Gastroesophageal sphincter (tissue), 3 donors: ENCODE measurements at regions not wholly inside any gene's neighbourhood (a gene's known extent, or its start where the extent isn't known, plus 50 kb on each side); places are given as distances from the start of the nearest gene placed in this dataset.

Experiments used
- POLR2A ChIP-seq, 2 donors: fragments of 450-650 bp; IDR thresholded peaks; one replicate each; pipeline ENCODE4 v1.6.1; 2017; ENCODE audit warnings: antibody characterized with exemption in 2 of 2, mild to moderate bottlenecking in 2 of 2, moderate library complexity in 1 of 2
- TF ChIP-seq, protein P1 (sequence below), 4 experiments: fragments of 200-600 bp in 2 of 4; fragments of 450-650 bp in 2 of 4; sonication (generic) in 1 of 4; IDR thresholded peaks; one replicate each; pipeline ENCODE4 v1.5.1; 2017 to 2019; ENCODE audit warnings: antibody characterized with exemption in 4 of 4, mild to moderate bottlenecking in 2 of 4, moderate library complexity in 2 of 4

DNA sequence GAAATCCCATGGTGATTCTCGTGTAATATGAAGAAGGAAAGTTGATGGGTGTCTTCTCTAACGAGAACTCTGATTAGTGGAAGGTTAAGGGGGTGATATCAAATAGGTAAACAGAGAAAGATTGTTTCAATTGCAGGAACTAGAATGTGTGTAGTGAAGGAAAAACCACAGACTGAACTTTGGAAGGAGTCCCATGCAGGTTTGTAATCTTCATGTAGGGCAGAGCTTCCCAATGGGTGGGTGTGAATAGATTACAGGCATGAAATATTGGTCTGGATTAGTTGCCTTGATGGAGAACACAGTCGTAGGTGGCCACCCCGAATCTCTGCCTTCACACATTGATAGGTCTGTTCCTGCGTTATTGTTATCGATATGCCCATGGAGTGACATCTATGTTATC is 295.5 kb downstream of the KCNRG start:
- no peak for TF ChIP-seq POLR2A (IDR thresholded peaks at IDR 0.05)
- TF ChIP-seq, protein P1, sequence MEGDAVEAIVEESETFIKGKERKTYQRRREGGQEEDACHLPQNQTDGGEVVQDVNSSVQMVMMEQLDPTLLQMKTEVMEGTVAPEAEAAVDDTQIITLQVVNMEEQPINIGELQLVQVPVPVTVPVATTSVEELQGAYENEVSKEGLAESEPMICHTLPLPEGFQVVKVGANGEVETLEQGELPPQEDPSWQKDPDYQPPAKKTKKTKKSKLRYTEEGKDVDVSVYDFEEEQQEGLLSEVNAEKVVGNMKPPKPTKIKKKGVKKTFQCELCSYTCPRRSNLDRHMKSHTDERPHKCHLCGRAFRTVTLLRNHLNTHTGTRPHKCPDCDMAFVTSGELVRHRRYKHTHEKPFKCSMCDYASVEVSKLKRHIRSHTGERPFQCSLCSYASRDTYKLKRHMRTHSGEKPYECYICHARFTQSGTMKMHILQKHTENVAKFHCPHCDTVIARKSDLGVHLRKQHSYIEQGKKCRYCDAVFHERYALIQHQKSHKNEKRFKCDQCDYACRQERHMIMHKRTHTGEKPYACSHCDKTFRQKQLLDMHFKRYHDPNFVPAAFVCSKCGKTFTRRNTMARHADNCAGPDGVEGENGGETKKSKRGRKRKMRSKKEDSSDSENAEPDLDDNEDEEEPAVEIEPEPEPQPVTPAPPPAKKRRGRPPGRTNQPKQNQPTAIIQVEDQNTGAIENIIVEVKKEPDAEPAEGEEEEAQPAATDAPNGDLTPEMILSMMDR (IDR thresholded peaks at IDR 0.05) = no peak
